Ectodermal cell (in vitro differentiated cells): ENCODE measurements at regions not wholly inside any gene's neighbourhood (a gene's known extent, or its start where the extent isn't known, plus 50 kb on each side); places are given as distances from the start of the nearest gene placed in this dataset.

Source experiments
- H3K27ac ChIP-seq: 2 replicates; pipeline ENCODE4 v1.7.0; 2013; ENCODE audit warnings: mild to moderate bottlenecking, low read depth, low read length; ENCODE audit not compliant: insufficient read depth, poor library complexity, severe bottlenecking
- H3K27me3 ChIP-seq: 2 replicates; pipeline ENCODE4 v1.7.0; 2013; ENCODE audit warnings: mild to moderate bottlenecking, low read length; ENCODE audit not compliant: insufficient read depth, control insufficient read depth, poor library complexity, severe bottlenecking
- H3K36me3 ChIP-seq: one replicate; pipeline ENCODE4 v1.7.0; 2013; ENCODE audit warnings: low read length; ENCODE audit not compliant: control insufficient read depth, insufficient read depth
- H3K4me1 ChIP-seq: one replicate; pipeline ENCODE4 v1.7.0; 2013; ENCODE audit warnings: low read length; ENCODE audit not compliant: control insufficient read depth, insufficient read depth
- H3K4me3 ChIP-seq: 2 replicates; pipeline ENCODE4 v1.7.0; 2013; ENCODE audit warnings: low read depth, low read length, control low read depth; ENCODE audit not compliant: insufficient read depth
- H3K9me3 ChIP-seq: 2 replicates; pipeline ENCODE4 v1.7.0; 2013; ENCODE audit warnings: mild to moderate bottlenecking, low read length, moderate library complexity; ENCODE audit not compliant: control insufficient read depth
- WGBS, 2 experiments: methylation state at CpG; one replicate each; pipeline ENCODE4 v1.1.7; 2013; ENCODE audit warnings: missing lambda C conversion rate in 2 of 2; 5-methylcytosine and 5-hydroxymethylcytosine counted together

- WGBS, 2 experiments: 87% methylated on average over 2 to 3 of the region's 4 CpGs
- Histone ChIP-seq H3K36me3 (no peaks in the 10 kb centered on the region), H3K4me3 (no peak overlapping the region), H3K9me3 (no peaks in the 10 kb centered on the region), H3K4me1 (no peaks in the 10 kb centered on the region), H3K27me3 (no peaks in the 10 kb centered on the region), H3K27ac (no peak overlapping the region)
Observed at GRCh38 chr7:126228356-126229061, 1024.2 kb downstream of the GRM8 start.

GRCh38 chr7:126227643-126228042 lies 1025.1 kb downstream of the GRM8 start:
- Histone ChIP-seq H3K36me3 (no peaks in the 10 kb centered on the region), H3K4me3 (no peak overlapping the region), H3K9me3 (no peaks in the 10 kb centered on the region), H3K27me3 (no peaks in the 10 kb centered on the region), H3K27ac (no peak overlapping the region), H3K4me1 (no peaks in the 10 kb centered on the region)
- WGBS, 2 experiments: no CpG with 5 or more reads among the region's 1 CpG

GRCh38 chr7:126227055-126227454 lies 1025.7 kb downstream of the GRM8 start:
- Histone ChIP-seq H3K27me3 (no peaks in the 10 kb centered on the region), H3K4me1 (no peaks in the 10 kb centered on the region), H3K9me3 (no peaks in the 10 kb centered on the region), H3K4me3 (no peak overlapping the region), H3K27ac (no peak overlapping the region), H3K36me3 (no peaks in the 10 kb centered on the region)

- H3K36me3 ChIP-seq: no peaks in the 10 kb centered on the region
- H3K27ac ChIP-seq: no peak overlapping the region
- no peaks in the 10 kb centered on the region for H3K4me1 ChIP-seq
- H3K27me3 ChIP-seq: no peaks in the 10 kb centered on the region
- no peak overlapping the region for H3K4me3 ChIP-seq
- no peaks in the 10 kb centered on the region for H3K9me3 ChIP-seq
- whole genome bisulfite sequencing, 2 experiments: 95 to 96% methylated on average over 3 of the region's 3 CpGs
Observed at GRCh38 chr7:126223729-126224128, 1029.0 kb downstream of the GRM8 start.

- no peaks in the 10 kb centered on the region for H3K36me3 ChIP-seq
- no peak overlapping the region for H3K27ac ChIP-seq
- H3K4me1 ChIP-seq: no peaks in the 10 kb centered on the region
- no peaks in the 10 kb centered on the region for H3K27me3 ChIP-seq
- WGBS, 2 experiments: 93 to 95% methylated on average over 3 of the region's 3 CpGs
- no peak overlapping the region for H3K4me3 ChIP-seq
- H3K9me3 ChIP-seq: no peaks in the 10 kb centered on the region
Observed at GRCh38 chr7:126222782-126223181, 1030.0 kb downstream of the GRM8 start.

GRCh38 chr7:126215785-126216184 lies 1037.0 kb downstream of the GRM8 start:
- H3K27me3 ChIP-seq: no peaks in the 10 kb centered on the region
- H3K4me1 ChIP-seq: no peaks in the 10 kb centered on the region
- H3K9me3 ChIP-seq: no peaks in the 10 kb centered on the region
- no peaks in the 10 kb centered on the region for H3K36me3 ChIP-seq
- H3K27ac ChIP-seq: no peak overlapping the region
- WGBS, 2 experiments: 80 to 88% methylated on average over 1 to 2 of the region's 2 CpGs
- no peak overlapping the region for H3K4me3 ChIP-seq

GRCh38 chr7:126213876-126214275 lies 1038.9 kb downstream of the GRM8 start:
- WGBS, 2 experiments: 100% methylated on average over 1 of the region's 1 CpG
- H3K27ac ChIP-seq: no peak overlapping the region
- H3K36me3 ChIP-seq: no peaks in the 10 kb centered on the region
- H3K9me3 ChIP-seq: no peaks in the 10 kb centered on the region
- H3K4me1 ChIP-seq: no peaks in the 10 kb centered on the region
- H3K4me3 ChIP-seq: no peak overlapping the region
- H3K27me3 ChIP-seq: no peaks in the 10 kb centered on the region

- H3K4me1 ChIP-seq: no peaks in the 10 kb centered on the region
- no peak overlapping the region for H3K4me3 ChIP-seq
- H3K36me3 ChIP-seq: no peaks in the 10 kb centered on the region
- H3K9me3 ChIP-seq: no peaks in the 10 kb centered on the region
- no peaks in the 10 kb centered on the region for H3K27me3 ChIP-seq
- H3K27ac ChIP-seq: no peak overlapping the region
Observed at GRCh38 chr7:126211875-126212274, 1040.9 kb downstream of the GRM8 start.

GRCh38 chr7:126210707-126211106 lies 1042.0 kb downstream of the GRM8 start:
- H3K4me1 ChIP-seq: no peaks in the 10 kb centered on the region
- no peaks in the 10 kb centered on the region for H3K9me3 ChIP-seq
- H3K4me3 ChIP-seq: no peak overlapping the region
- H3K27me3 ChIP-seq: no peaks in the 10 kb centered on the region
- no peaks in the 10 kb centered on the region for H3K36me3 ChIP-seq
- H3K27ac ChIP-seq: no peak overlapping the region

GRCh38 chr7:126203185-126203584 lies 1049.6 kb downstream of the GRM8 start:
- H3K27me3 ChIP-seq: no peaks in the 10 kb centered on the region
- H3K9me3 ChIP-seq: no peaks in the 10 kb centered on the region
- no peaks in the 10 kb centered on the region for H3K4me1 ChIP-seq
- 86 to 90% methylated on average over 1 of the region's 1 CpG for WGBS, 2 experiments
- H3K36me3 ChIP-seq: no peaks in the 10 kb centered on the region
- H3K27ac ChIP-seq: no peak overlapping the region
- no peak overlapping the region for H3K4me3 ChIP-seq

- H3K36me3 ChIP-seq: no peaks in the 10 kb centered on the region
- WGBS, 2 experiments: 83 to 94% methylated on average over 1 of the region's 1 CpG
- H3K27me3 ChIP-seq: no peaks in the 10 kb centered on the region
- H3K27ac ChIP-seq: no peak overlapping the region
- no peaks in the 10 kb centered on the region for H3K4me1 ChIP-seq
- H3K4me3 ChIP-seq: no peak overlapping the region
- H3K9me3 ChIP-seq: no peaks in the 10 kb centered on the region
Observed at GRCh38 chr7:126202177-126202576, 1050.6 kb downstream of the GRM8 start.
